ENCODE measurements at regions not wholly inside any gene's neighbourhood (a gene's known extent, or its start where the extent isn't known, plus 50 kb on each side); places are given as distances from the start of the nearest gene placed in this dataset.

- no peak for TF ChIP-seq CTCF (IDR thresholded peaks at IDR 0.05)
- no peak for TF ChIP-seq POLR2A (IDR thresholded peaks at IDR 0.05)
- no peak for TF ChIP-seq POLR2AphosphoS5 (IDR thresholded peaks at IDR 0.05)
These were observed 206.5 kb downstream of the TTC8 start for GRCh38 chr14:89030921-89031320.
